Tibial nerve (tissue), 4 donors: ENCODE measurements at regions not wholly inside any gene's neighbourhood (a gene's known extent, or its start where the extent isn't known, plus 50 kb on each side); places are given as distances from the start of the nearest gene placed in this dataset.

ENCODE experiments used
- DNase-seq, 2 donors: peaks; one replicate each; pipeline ENCODE4 v3.0.0-alpha.2; 2019; ENCODE audit warnings: low spot score in 2 of 2
- H3K27ac ChIP-seq, 4 donors: fragments of 200-600 bp; sonication (generic) in 3 of 4; one replicate each; pipeline ENCODE4 v1.5.1; 2017 to 2019; ENCODE audit warnings: mild to moderate bottlenecking in 1 of 4
- H3K27me3 ChIP-seq, 2 donors: fragments of 200-600 bp; sonication (generic) in 1 of 2; one replicate each; pipeline versions ENCODE4 v1.5.1 to v1.6.0; 2017 to 2019
- H3K36me3 ChIP-seq, 3 donors: fragments of 200-600 bp; sonication (generic); one replicate each; pipeline ENCODE4 v1.5.1; 2018 to 2019
- H3K4me1 ChIP-seq, 4 donors: fragments of 200-600 bp; sonication (generic) in 3 of 4; one replicate each; pipeline ENCODE4 v1.5.1; 2017 to 2019
- H3K4me3 ChIP-seq, 4 donors: fragments of 200-600 bp; sonication (generic) in 3 of 4; one replicate each; pipeline ENCODE4 v1.5.1; 2017 to 2019; ENCODE audit warnings: mild to moderate bottlenecking in 1 of 4, moderate library complexity in 1 of 4
- H3K9me3 ChIP-seq, 4 donors: fragments of 200-600 bp; sonication (generic) in 3 of 4; one replicate each; pipeline ENCODE4 v1.5.1; 2017 to 2019
- CTCF ChIP-seq, 5 experiments: fragments of 200-600 bp in 3 of 5; fragments of 450-650 bp in 2 of 5; sonication (generic) in 3 of 5; IDR thresholded peaks; one replicate each; pipeline ENCODE4 v1.5.1; 2016 to 2019; ENCODE audit warnings: antibody characterized with exemption in 5 of 5, mild to moderate bottlenecking in 3 of 5, moderate library complexity in 2 of 5
- EP300 ChIP-seq, 2 donors: sonication (generic); formaldehyde crosslinking; IDR thresholded peaks; one replicate each; pipeline ENCODE4 v1.6.1; 2017; ENCODE audit warnings: antibody characterized with exemption in 2 of 2, mild to moderate bottlenecking in 1 of 2
- POLR2A ChIP-seq, 2 donors: fragments of 450-650 bp; IDR thresholded peaks; one replicate each; pipeline ENCODE4 v1.6.1; 2017; ENCODE audit warnings: antibody characterized with exemption in 2 of 2, mild to moderate bottlenecking in 2 of 2, moderate library complexity in 2 of 2
- WGBS, 2 donors: methylation state at CpG; one replicate each; pipeline ENCODE4 v1.1.5; 2018; 5-methylcytosine and 5-hydroxymethylcytosine counted together

GRCh38 chr11:11039208-11039965 lies 181.5 kb upstream of the ZBED5 start:
- WGBS, 2 donors = 62 to 64% methylated on average over 5 of the region's 5 CpGs
- peaks cover 0 to 23% (median 3%) of the 10 kb centered on the region in 4 donors for H3K4me1 ChIP-seq

GRCh38 chr11:11038782-11039181 lies 180.9 kb upstream of the ZBED5 start:
- no peaks in the 10 kb centered on the region for H3K9me3 ChIP-seq
- WGBS, 2 donors = 77 to 84% methylated on average over 3 of the region's 3 CpGs
- no peak overlapping the region for H3K4me3 ChIP-seq
- no peak overlapping the region for H3K27ac ChIP-seq
- no peak for TF ChIP-seq POLR2A (IDR thresholded peaks at IDR 0.05)
- H3K4me1 ChIP-seq = peaks cover 0 to 18% (median 3%) of the 10 kb centered on the region in 4 donors
- no peaks in the 10 kb centered on the region for H3K27me3 ChIP-seq
- no peak for DNase-seq
- no peaks in the 10 kb centered on the region for H3K36me3 ChIP-seq

More at GRCh38 chr11:11039208-11039965, 181.5 kb upstream of the ZBED5 start:
- Histone ChIP-seq H3K4me3 (no peak overlapping the region), H3K36me3 (no peaks in the 10 kb centered on the region), H3K27ac (peak overlapping the region in 1 of 4 donors; percentile 7), H3K9me3 (no peaks in the 10 kb centered on the region), H3K27me3 (no peaks in the 10 kb centered on the region)
- no peak for DNase-seq
- no peak for TF ChIP-seq POLR2A (IDR thresholded peaks at IDR 0.05)
- no peak for TF ChIP-seq EP300 (IDR thresholded peaks at IDR 0.05)
- no peak for TF ChIP-seq CTCF (IDR thresholded peaks at IDR 0.05)

- H3K36me3 ChIP-seq = no peaks in the 10 kb centered on the region
- no peaks in the 10 kb centered on the region for H3K9me3 ChIP-seq
- no peak overlapping the region for H3K4me3 ChIP-seq
- H3K27ac ChIP-seq = no peak overlapping the region
- H3K27me3 ChIP-seq = no peaks in the 10 kb centered on the region
- no peak for DNase-seq
- peaks cover 0 to 18% (median 3%) of the 10 kb centered on the region in 4 donors for H3K4me1 ChIP-seq
- WGBS, 2 donors = 93 to 96% methylated on average over 3 of the region's 3 CpGs
- TF ChIP-seq CTCF (IDR thresholded peaks at IDR 0.05) (no peak), POLR2A (IDR thresholded peaks at IDR 0.05) (no peak), EP300 (IDR thresholded peaks at IDR 0.05) (no peak)
Observed at GRCh38 chr11:11038352-11038751, 180.5 kb upstream of the ZBED5 start.

GRCh38 chr11:11036848-11037732 lies 179.2 kb upstream of the ZBED5 start:
- no peaks in the 10 kb centered on the region for H3K9me3 ChIP-seq
- H3K4me3 ChIP-seq = no peak overlapping the region
- WGBS, 2 donors = 68 to 78% methylated on average over 5 of the region's 5 CpGs
- H3K27ac ChIP-seq = no peak overlapping the region
- H3K4me1 ChIP-seq = peaks cover 0 to 18% (median 3%) of the 10 kb centered on the region in 4 donors
- no peaks in the 10 kb centered on the region for H3K36me3 ChIP-seq
- no peaks in the 10 kb centered on the region for H3K27me3 ChIP-seq
- peak in 1 of 2 donors; percentile 35 for DNase-seq
- TF ChIP-seq CTCF (IDR thresholded peaks at IDR 0.05) (peak; percentile 52 to 70 (median 62)), EP300 (IDR thresholded peaks at IDR 0.05) (no peak)

GRCh38 chr11:11036185-11036847 lies 178.5 kb upstream of the ZBED5 start:
- 95 to 96% methylated on average over 3 of the region's 3 CpGs for WGBS, 2 donors
- H3K36me3 ChIP-seq = no peaks in the 10 kb centered on the region
- no peak for TF ChIP-seq POLR2A (IDR thresholded peaks at IDR 0.05)
- TF ChIP-seq EP300 (IDR thresholded peaks at IDR 0.05) = no peak
- no peak for TF ChIP-seq CTCF (IDR thresholded peaks at IDR 0.05)
- H3K27ac ChIP-seq = no peak overlapping the region
- H3K4me1 ChIP-seq = peaks cover 0 to 18% (median 3%) of the 10 kb centered on the region in 4 donors
- no peaks in the 10 kb centered on the region for H3K27me3 ChIP-seq
- H3K4me3 ChIP-seq = no peak overlapping the region
- H3K9me3 ChIP-seq = no peaks in the 10 kb centered on the region
- no peak for DNase-seq
